PC-3 (cell line): ENCODE measurements at regions not wholly inside any gene's neighbourhood (a gene's known extent, or its start where the extent isn't known, plus 50 kb on each side); places are given as distances from the start of the nearest gene placed in this dataset.

ENCODE experiments used
- CTCF ChIP-seq: fragments of 300-600 bp; sonication (generic); conservative IDR thresholded peaks from 2 replicates; pipeline ENCODE4 v1.5.1; 2017; ENCODE audit warnings: antibody characterized with exemption, low read depth, mild to moderate bottlenecking, low read length
- EZH2 ChIP-seq: fragments of 300-600 bp; sonication (generic); IDR thresholded peaks from one replicate; pipeline ENCODE4 v1.6.1; 2017; ENCODE audit warnings: antibody characterized with exemption, mild to moderate bottlenecking, low read length; ENCODE audit not compliant: unreplicated experiment

- TF ChIP-seq CTCF (no peak), EZH2 (no peak)
These were observed 503.6 kb upstream of the TNP1 start for GRCh38 chr2:217363470-217363869.
